ENCODE measurements at regions not wholly inside any gene's neighbourhood (a gene's known extent, or its start where the extent isn't known, plus 50 kb on each side); places are given as distances from the start of the nearest gene placed in this dataset.
A peak's percentile ranks its signal among the peaks of the same experiment; 100 is the strongest.

DNA sequence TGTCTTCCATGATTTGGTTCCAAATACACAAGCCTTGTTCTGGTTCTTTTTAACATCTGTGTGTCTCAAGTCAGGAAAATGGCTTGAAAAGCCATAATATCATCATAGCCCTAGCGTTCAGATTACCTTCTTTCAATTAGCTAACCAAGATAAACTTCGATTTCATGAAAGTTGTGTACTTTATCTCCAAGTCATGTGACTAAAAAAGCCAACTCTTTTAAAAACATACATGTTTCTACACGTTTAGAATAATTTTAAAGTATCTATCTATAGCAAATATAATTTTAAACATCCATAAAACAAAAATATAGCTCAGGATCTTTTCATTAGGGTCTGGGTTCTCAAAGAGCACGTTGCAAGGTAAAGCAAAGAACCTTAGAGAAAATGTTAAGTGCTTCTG is 261.1 kb downstream of the PRL start:
- CTCF ChIA-PET, result no interaction called here
- no peaks in the 10 kb centered on the region for H3K79me2 ChIP-seq (ENCODE audit: control insufficient read depth, insufficient read depth, low read length)

GRCh38 chr6:22036275-22036674 is 260.6 kb downstream of the PRL start:
- Mint-ChIP-seq H3K4me1 (no peaks in the 10 kb centered on the region), H3K27me3 (no peaks in the 10 kb centered on the region), H3K4me3 (no peak overlapping the region), H3K27ac (no peak overlapping the region), H3K9me3 (ENCODE audit: insufficient read depth) (peaks cover 4% of the 10 kb centered on the region)
- Histone ChIP-seq H3K27ac (ENCODE audit: low read length in 2 of 2) (no peak overlapping the region), H3K79me2 (ENCODE audit: control insufficient read depth, insufficient read depth, low read length) (no peaks in the 10 kb centered on the region), H2AFZ (ENCODE audit: insufficient read depth, low read depth, low read length, poor library complexity, severe bottlenecking) (no peak overlapping the region), H3K4me1 (ENCODE audit: control insufficient read depth in 2 of 2, insufficient read depth in 2 of 2, low read length in 2 of 2) (peaks cover 0 to 4% of the 10 kb centered on the region in 2 donors), H3K27me3 (replicated peaks in 1 of 4; ENCODE audit: control extremely low read depth in 1 of 4, control insufficient read depth in 3 of 4, insufficient read depth in 4 of 4, low read length in 3 of 4) (no peaks in the 10 kb centered on the region), H3K9me3 (ENCODE audit: control extremely low read depth in 1 of 3, control insufficient read depth in 2 of 3, insufficient read depth in 1 of 3, low read length in 2 of 3) (peaks cover 0 to 4% (median 3%) of the 10 kb centered on the region in 3 donors), H3K36me3 (replicated peaks in 1 of 2; ENCODE audit: control extremely low read depth in 1 of 2, control insufficient read depth in 1 of 2, extremely low read depth in 1 of 2, insufficient read depth in 2 of 2, low read length in 1 of 2) (no peaks in the 10 kb centered on the region), H3K4me2 (replicated peaks; ENCODE audit: low read depth, low read length, poor library complexity, severe bottlenecking) (no peak overlapping the region), H3K9ac (ENCODE audit: low read length) (no peak overlapping the region), H4K20me1 (ENCODE audit: control insufficient read depth, insufficient read depth, low read length, poor library complexity, severe bottlenecking) (no peaks in the 10 kb centered on the region), H3K4me3 (ENCODE audit: control extremely low read depth in 1 of 5, extremely low read depth in 1 of 5, insufficient read depth in 1 of 5, low read depth in 2 of 5, low read length in 4 of 5) (no peak overlapping the region)
- ATAC-seq (ENCODE audit: low read depth) (peak; percentile 14), DNase-seq (peak; percentile 13)
- ChIA-PET CTCF (no interaction called here), POLR2A (no interaction called here)
- TF ChIP-seq EZH2 (IDR thresholded peaks at IDR 0.05; ENCODE audit: borderline replicate concordance, insufficient read depth, low read depth, low read length, poor library complexity, severe bottlenecking) (no peak), CTCF (IDR thresholded peaks at IDR 0.05) (no peak)
- intact Hi-C loops (cut with micrococcal nuclease), result no loop called here
- WGBS (ENCODE audit: insufficient coverage), result 87% methylated on average over 3 of the region's 7 CpGs

More for the DNA sequence above, 261.1 kb downstream of the PRL start:
- no peak for ATAC-seq (ENCODE audit: low read depth)
- no peak overlapping the region for H2AFZ ChIP-seq (ENCODE audit: insufficient read depth, low read depth, low read length, poor library complexity, severe bottlenecking)
- POLR2A ChIA-PET, result no interaction called here
- no peak overlapping the region for H3K4me3 ChIP-seq (ENCODE audit: control extremely low read depth in 1 of 5, extremely low read depth in 1 of 5, insufficient read depth in 1 of 5, low read depth in 2 of 5, low read length in 4 of 5)
- H3K27ac ChIP-seq (ENCODE audit: low read length in 2 of 2), result no peak overlapping the region
- TF ChIP-seq CTCF (IDR thresholded peaks at IDR 0.05) (no peak), EZH2 (IDR thresholded peaks at IDR 0.05; ENCODE audit: borderline replicate concordance, insufficient read depth, low read depth, low read length, poor library complexity, severe bottlenecking) (no peak)
- peaks cover 0 to 4% of the 10 kb centered on the region in 2 donors for H3K4me1 ChIP-seq (ENCODE audit: control insufficient read depth in 2 of 2, insufficient read depth in 2 of 2, low read length in 2 of 2)
- Mint-ChIP-seq H3K27me3 (no peaks in the 10 kb centered on the region), H3K4me1 (no peaks in the 10 kb centered on the region), H3K27ac (no peak overlapping the region), H3K4me3 (no peak overlapping the region), H3K9me3 (ENCODE audit: insufficient read depth) (peaks cover 4% of the 10 kb centered on the region)
- intact Hi-C loops (cut with micrococcal nuclease), result no loop called here
- whole genome bisulfite sequencing (ENCODE audit: insufficient coverage), result no CpG with 5 or more reads among the region's 4 CpGs
- no peaks in the 10 kb centered on the region for H4K20me1 ChIP-seq (ENCODE audit: control insufficient read depth, insufficient read depth, low read length, poor library complexity, severe bottlenecking)
- no peaks in the 10 kb centered on the region for H3K27me3 ChIP-seq (replicated peaks in 1 of 4; ENCODE audit: control extremely low read depth in 1 of 4, control insufficient read depth in 3 of 4, insufficient read depth in 4 of 4, low read length in 3 of 4)
- H3K36me3 ChIP-seq (replicated peaks in 1 of 2; ENCODE audit: control extremely low read depth in 1 of 2, control insufficient read depth in 1 of 2, extremely low read depth in 1 of 2, insufficient read depth in 2 of 2, low read length in 1 of 2), result no peaks in the 10 kb centered on the region
- no peak for DNase-seq
- H3K9ac ChIP-seq (ENCODE audit: low read length), result no peak overlapping the region
- H3K9me3 ChIP-seq (ENCODE audit: control extremely low read depth in 1 of 3, control insufficient read depth in 2 of 3, insufficient read depth in 1 of 3, low read length in 2 of 3), result peaks cover 0 to 3% (median 0%) of the 10 kb centered on the region in 3 donors
- no peak overlapping the region for H3K4me2 ChIP-seq (replicated peaks; ENCODE audit: low read depth, low read length, poor library complexity, severe bottlenecking)

All from B cell (primary cell).